Kidney epithelial cell (primary cell): ENCODE measurements at regions not wholly inside any gene's neighbourhood (a gene's known extent, or its start where the extent isn't known, plus 50 kb on each side); places are given as distances from the start of the nearest gene placed in this dataset.

Experiments used
- DNase-seq: peaks from one replicate; pipeline ENCODE4 v3.0.0-alpha.2; 2010; ENCODE audit warnings: low read depth
- H3K27me3 ChIP-seq: 2 replicates; pipeline ENCODE4 v1.6.0; 2011; ENCODE audit warnings: low read length; ENCODE audit not compliant: control insufficient read depth, insufficient read depth
- H3K36me3 ChIP-seq: 2 replicates; pipeline ENCODE4 v1.5.1; 2011; ENCODE audit warnings: low read length; ENCODE audit not compliant: control insufficient read depth, insufficient read depth
- H3K4me3 ChIP-seq: 2 replicates; pipeline ENCODE4 v1.5.1; 2011; ENCODE audit warnings: low read depth, mild to moderate bottlenecking, control low read depth, low read length
- TF ChIP-seq, protein P1 (sequence below): IDR thresholded peaks from 2 replicates; pipeline ENCODE4 v1.5.1; 2011; ENCODE audit warnings: mild to moderate bottlenecking, moderate library complexity, low read length, control low read depth, inconsistent platforms; ENCODE audit not compliant: insufficient read depth, poor library complexity, severe bottlenecking

GRCh38 chr2:78263571-78263970, 741.4 kb upstream of the LRRTM4 start:
- DNase-seq, result no peak
- Histone ChIP-seq H3K27me3 (no peaks in the 10 kb centered on the region), H3K4me3 (no peak overlapping the region), H3K36me3 (no peaks in the 10 kb centered on the region)
- TF ChIP-seq, protein P1, sequence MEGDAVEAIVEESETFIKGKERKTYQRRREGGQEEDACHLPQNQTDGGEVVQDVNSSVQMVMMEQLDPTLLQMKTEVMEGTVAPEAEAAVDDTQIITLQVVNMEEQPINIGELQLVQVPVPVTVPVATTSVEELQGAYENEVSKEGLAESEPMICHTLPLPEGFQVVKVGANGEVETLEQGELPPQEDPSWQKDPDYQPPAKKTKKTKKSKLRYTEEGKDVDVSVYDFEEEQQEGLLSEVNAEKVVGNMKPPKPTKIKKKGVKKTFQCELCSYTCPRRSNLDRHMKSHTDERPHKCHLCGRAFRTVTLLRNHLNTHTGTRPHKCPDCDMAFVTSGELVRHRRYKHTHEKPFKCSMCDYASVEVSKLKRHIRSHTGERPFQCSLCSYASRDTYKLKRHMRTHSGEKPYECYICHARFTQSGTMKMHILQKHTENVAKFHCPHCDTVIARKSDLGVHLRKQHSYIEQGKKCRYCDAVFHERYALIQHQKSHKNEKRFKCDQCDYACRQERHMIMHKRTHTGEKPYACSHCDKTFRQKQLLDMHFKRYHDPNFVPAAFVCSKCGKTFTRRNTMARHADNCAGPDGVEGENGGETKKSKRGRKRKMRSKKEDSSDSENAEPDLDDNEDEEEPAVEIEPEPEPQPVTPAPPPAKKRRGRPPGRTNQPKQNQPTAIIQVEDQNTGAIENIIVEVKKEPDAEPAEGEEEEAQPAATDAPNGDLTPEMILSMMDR, result no peak

DNA sequence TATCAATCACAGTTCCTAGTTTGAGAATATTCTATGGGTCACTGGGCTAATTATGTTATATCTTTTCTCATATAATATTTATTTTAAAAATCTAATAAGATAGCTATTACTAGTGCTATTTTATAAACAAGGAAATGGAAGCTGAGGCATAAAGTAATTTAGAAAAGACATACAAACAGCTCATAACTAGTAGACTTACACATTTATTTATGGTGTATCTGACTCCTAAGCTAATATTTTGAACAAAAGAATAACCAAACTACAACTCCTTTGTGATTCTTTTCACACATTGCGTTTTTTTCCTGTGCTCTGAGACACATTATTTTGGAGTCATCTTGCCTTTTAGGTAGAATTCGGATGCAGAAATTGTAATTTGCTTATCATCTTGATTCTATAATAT, 742.0 kb upstream of the LRRTM4 start:
- H3K4me3 ChIP-seq, result no peak overlapping the region
- H3K36me3 ChIP-seq, result no peaks in the 10 kb centered on the region
- no peaks in the 10 kb centered on the region for H3K27me3 ChIP-seq
- DNase-seq, result no peak
- TF ChIP-seq, protein P1, result no peak

- no peak for DNase-seq
- TF ChIP-seq, protein P1, result no peak
- H3K36me3 ChIP-seq, result no peaks in the 10 kb centered on the region
- no peaks in the 10 kb centered on the region for H3K27me3 ChIP-seq
- no peak overlapping the region for H3K4me3 ChIP-seq
Observed at GRCh38 chr2:78281164-78281563, 744.3 kb upstream of the REG3G start.

GRCh38 chr2:78290581-78291214, 734.8 kb upstream of the REG3G start:
- no peaks in the 10 kb centered on the region for H3K27me3 ChIP-seq
- H3K36me3 ChIP-seq, result no peaks in the 10 kb centered on the region
- no peak for DNase-seq
- TF ChIP-seq, protein P1, result no peak
- H3K4me3 ChIP-seq, result no peak overlapping the region

DNA sequence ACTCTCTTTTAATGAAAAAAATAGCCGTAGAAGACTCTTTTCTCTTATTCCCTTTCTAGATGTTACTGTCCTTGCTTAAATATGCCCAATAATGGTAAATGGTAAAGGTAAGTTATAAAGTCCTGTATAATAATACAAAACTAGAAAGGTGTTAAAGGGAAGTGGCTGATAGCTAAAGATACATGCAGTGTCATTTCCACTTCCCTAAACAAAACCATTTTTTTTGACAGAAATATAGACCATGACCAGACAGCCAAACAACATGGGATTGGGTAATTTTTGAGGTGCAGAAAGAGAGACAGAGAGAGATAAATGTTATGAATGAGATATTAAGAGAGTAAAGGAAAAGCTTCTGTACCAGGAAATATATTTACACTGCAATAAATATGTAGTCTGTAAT, 731.7 kb upstream of the REG3G start:
- TF ChIP-seq, protein P1, result no peak
- no peaks in the 10 kb centered on the region for H3K36me3 ChIP-seq
- DNase-seq, result no peak
- no peak overlapping the region for H3K4me3 ChIP-seq
- no peaks in the 10 kb centered on the region for H3K27me3 ChIP-seq

GRCh38 chr2:78301166-78301789, 724.2 kb upstream of the REG3G start:
- Histone ChIP-seq H3K4me3 (no peak overlapping the region), H3K36me3 (no peaks in the 10 kb centered on the region), H3K27me3 (no peaks in the 10 kb centered on the region)
- TF ChIP-seq, protein P1, result no peak
- no peak for DNase-seq
